Keratinocyte (primary cell): ENCODE measurements at regions not wholly inside any gene's neighbourhood (a gene's known extent, or its start where the extent isn't known, plus 50 kb on each side); places are given as distances from the start of the nearest gene placed in this dataset.

Experiments used
- EZH2 ChIP-seq: IDR thresholded peaks from one replicate; pipeline ENCODE4 v1.6.1; 2012; ENCODE audit warnings: inconsistent platforms, mild to moderate bottlenecking, low read length, moderate library complexity
- TF ChIP-seq, protein P1 (sequence below), 3 experiments: IDR thresholded peaks in 1 of 3; conservative IDR thresholded peaks in 1 of 3; optimal IDR thresholded peaks in 1 of 3; 2 replicates in 2 of 3; 3 replicates in 1 of 3; pipeline versions ENCODE3 to v1.5.1; 2011; ENCODE audit warnings: low read length in 3 of 3, mild to moderate bottlenecking in 3 of 3, moderate library complexity in 2 of 3, control low read depth in 1 of 3, inconsistent platforms in 1 of 3; ENCODE audit not compliant: insufficient read depth in 2 of 3; ENCODE audit errors: extremely low read depth in 1 of 3

DNA sequence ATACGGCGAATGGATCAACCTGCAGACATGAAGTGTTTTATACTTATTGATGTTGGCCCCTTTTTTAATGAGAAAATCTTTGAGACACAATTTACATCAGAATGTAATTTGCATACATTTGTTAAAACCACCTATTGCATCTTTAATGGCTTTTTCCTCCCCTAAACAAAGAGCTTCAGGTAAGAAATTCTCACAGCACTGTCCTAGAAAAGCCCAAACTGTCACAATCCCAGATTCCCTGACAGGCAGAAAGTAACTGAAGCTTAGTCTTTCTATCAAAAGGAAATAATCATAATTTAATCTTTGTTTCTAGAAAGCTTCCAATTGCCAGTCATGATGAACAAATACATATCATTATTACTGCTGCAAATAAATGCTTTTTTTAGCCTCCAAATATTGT, 407.9 kb downstream of the TMA16 start:
- TF ChIP-seq, protein P1, sequence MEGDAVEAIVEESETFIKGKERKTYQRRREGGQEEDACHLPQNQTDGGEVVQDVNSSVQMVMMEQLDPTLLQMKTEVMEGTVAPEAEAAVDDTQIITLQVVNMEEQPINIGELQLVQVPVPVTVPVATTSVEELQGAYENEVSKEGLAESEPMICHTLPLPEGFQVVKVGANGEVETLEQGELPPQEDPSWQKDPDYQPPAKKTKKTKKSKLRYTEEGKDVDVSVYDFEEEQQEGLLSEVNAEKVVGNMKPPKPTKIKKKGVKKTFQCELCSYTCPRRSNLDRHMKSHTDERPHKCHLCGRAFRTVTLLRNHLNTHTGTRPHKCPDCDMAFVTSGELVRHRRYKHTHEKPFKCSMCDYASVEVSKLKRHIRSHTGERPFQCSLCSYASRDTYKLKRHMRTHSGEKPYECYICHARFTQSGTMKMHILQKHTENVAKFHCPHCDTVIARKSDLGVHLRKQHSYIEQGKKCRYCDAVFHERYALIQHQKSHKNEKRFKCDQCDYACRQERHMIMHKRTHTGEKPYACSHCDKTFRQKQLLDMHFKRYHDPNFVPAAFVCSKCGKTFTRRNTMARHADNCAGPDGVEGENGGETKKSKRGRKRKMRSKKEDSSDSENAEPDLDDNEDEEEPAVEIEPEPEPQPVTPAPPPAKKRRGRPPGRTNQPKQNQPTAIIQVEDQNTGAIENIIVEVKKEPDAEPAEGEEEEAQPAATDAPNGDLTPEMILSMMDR (optimal IDR thresholded peaks at IDR 0.05 in 1 of 3, IDR thresholded peaks at IDR 0.05 in 1 of 3, conservative IDR thresholded peaks at IDR 0.05 in 1 of 3; ENCODE audit: extremely low read depth in 1 of 3, insufficient read depth in 2 of 3, low read length in 3 of 3), result no peak
- TF ChIP-seq EZH2, result no peak
